WTC11 (cell line): ENCODE measurements at regions not wholly inside any gene's neighbourhood (a gene's known extent, or its start where the extent isn't known, plus 50 kb on each side); places are given as distances from the start of the nearest gene placed in this dataset.

Experiments used
- ATAC-seq: fragments of 200-7000 bp; cut with Tn5 transposase; 2 replicates; pipeline ENCODE4 v1.10.0; 2021; ENCODE audit warnings: mild to moderate bottlenecking, moderate library complexity
- CTCF ChIA-PET: fragments of 300-600 bp; sonication (Branson Sonifier 250); formaldehyde crosslinking; loops from one replicate; lab custom pipeline; 2021; ENCODE audit warnings: antibody characterized with exemption; lab: Charles Lee
- POLR2A ChIA-PET: fragments of 350-600 bp; sonication (Branson Sonifier 250); formaldehyde crosslinking; loops from one replicate; lab custom pipeline; 2021; ENCODE audit warnings: antibody characterized with exemption; lab: Charles Lee
- DNase-seq: peaks from one replicate; pipeline ENCODE4 v3.0.0; 2021; ENCODE audit warnings: low spot score
- H3K27ac Mint-ChIP-seq: 2 replicates; pipeline ENCODE4 v1.8.0; 2021; ENCODE audit warnings: mixed read lengths
- H3K27me3 Mint-ChIP-seq: 2 replicates; pipeline ENCODE4 v1.8.0; 2021; ENCODE audit warnings: low read depth, mild to moderate bottlenecking, moderate library complexity, mixed read lengths
- H3K36me3 Mint-ChIP-seq: 2 replicates; pipeline ENCODE4 v1.8.0; 2021; ENCODE audit warnings: mixed read lengths
- H3K4me1 Mint-ChIP-seq: 2 replicates; pipeline ENCODE4 v1.8.0; 2022; ENCODE audit warnings: mixed read lengths
- H3K4me3 Mint-ChIP-seq: 2 replicates; pipeline ENCODE4 v1.8.0; 2021; ENCODE audit warnings: mild to moderate bottlenecking, moderate library complexity, mixed read lengths
- H3K9me3 Mint-ChIP-seq: 2 replicates; pipeline ENCODE4 v1.8.0; 2021; ENCODE audit warnings: mixed read lengths
- ATF1 ChIP-seq: sonication (generic); formaldehyde crosslinking; IDR thresholded peaks from 2 replicates; pipeline ENCODE4 v1.8.1; 2023; ENCODE audit warnings: mild to moderate bottlenecking, moderate library complexity, missing genetic modification reagents
- ATF3 ChIP-seq: sonication (generic); formaldehyde crosslinking; conservative IDR thresholded peaks from 2 replicates; pipeline ENCODE4 v1.8.1; 2022; ENCODE audit warnings: mild to moderate bottlenecking, missing genetic modification reagents
- ELF4 ChIP-seq: sonication (generic); formaldehyde crosslinking; IDR thresholded peaks from 2 replicates; pipeline ENCODE4 v1.8.1; 2022; ENCODE audit warnings: low read depth, mild to moderate bottlenecking, moderate library complexity, missing genetic modification reagents
- FOXJ3 ChIP-seq: sonication (generic); formaldehyde crosslinking; IDR thresholded peaks from 2 replicates; pipeline ENCODE4 v1.9.0; 2021; ENCODE audit warnings: missing genetic modification reagents, mild to moderate bottlenecking, borderline replicate concordance
- JAZF1 ChIP-seq: fragments of 250-450 bp; sonication (Bioruptor Pico); IDR thresholded peaks from 2 replicates; pipeline ENCODE4 v1.9.0; 2021; ENCODE audit warnings: moderate library complexity, mild to moderate bottlenecking, inconsistent platforms
- KAT7 ChIP-seq: sonication (generic); formaldehyde crosslinking; IDR thresholded peaks from 2 replicates; pipeline ENCODE4 v1.8.1; 2023; ENCODE audit warnings: missing genetic modification reagents, mild to moderate bottlenecking, borderline replicate concordance
- MYBL2 ChIP-seq: sonication (generic); formaldehyde crosslinking; IDR thresholded peaks from 2 replicates; pipeline ENCODE4 v1.8.1; 2023; ENCODE audit warnings: mild to moderate bottlenecking, moderate library complexity, missing genetic modification reagents
- NFE2L1 ChIP-seq: sonication (generic); formaldehyde crosslinking; IDR thresholded peaks from 2 replicates; pipeline ENCODE4 v1.8.1; 2023; ENCODE audit warnings: missing genetic modification reagents
- RORB ChIP-seq: fragments of 250-450 bp; sonication (Bioruptor Pico); IDR thresholded peaks from 2 replicates; pipeline ENCODE4 v1.9.0; 2021; ENCODE audit warnings: mild to moderate bottlenecking
- ZNF138 ChIP-seq: sonication (generic); formaldehyde crosslinking; conservative IDR thresholded peaks from 2 replicates; pipeline ENCODE4 v1.8.1; 2022; ENCODE audit warnings: mild to moderate bottlenecking, moderate library complexity, missing genetic modification reagents
- ZNF263 ChIP-seq: sonication (generic); formaldehyde crosslinking; IDR thresholded peaks from 2 replicates; pipeline ENCODE4 v1.8.1; 2022; ENCODE audit warnings: low read depth, mild to moderate bottlenecking, moderate library complexity, missing genetic modification reagents
- ZNF281 ChIP-seq: sonication (generic); formaldehyde crosslinking; IDR thresholded peaks from 2 replicates; pipeline ENCODE4 v1.8.0; 2023; ENCODE audit warnings: mild to moderate bottlenecking, missing genetic modification reagents
- ZNF416 ChIP-seq: fragments of 250-450 bp; sonication (Bioruptor Pico); IDR thresholded peaks from 2 replicates; pipeline ENCODE4 v1.9.0; 2021; ENCODE audit warnings: mild to moderate bottlenecking, inconsistent platforms
- ZNF423 ChIP-seq: fragments of 250-450 bp; sonication (Bioruptor Pico); IDR thresholded peaks from 2 replicates; pipeline ENCODE4 v2.1.2; 2022; ENCODE audit warnings: mild to moderate bottlenecking, moderate library complexity
- ZNF671 ChIP-seq: fragments of 250-450 bp; sonication (Bioruptor Pico); IDR thresholded peaks from 2 replicates; pipeline ENCODE4 v1.8.0; 2021; ENCODE audit warnings: mild to moderate bottlenecking
- TF ChIP-seq, protein P1 (sequence below): sonication (generic); formaldehyde crosslinking; IDR thresholded peaks from 2 replicates; pipeline ENCODE4 v1.8.0; 2022; ENCODE audit warnings: missing genetic modification reagents
- TF ChIP-seq, protein P2 (sequence below): sonication (generic); formaldehyde crosslinking; IDR thresholded peaks from 2 replicates; pipeline ENCODE4 v1.8.1; 2023; ENCODE audit warnings: mild to moderate bottlenecking, missing genetic modification reagents, borderline replicate concordance
- TF ChIP-seq, protein P3 (sequence below): fragments of 250-450 bp; sonication (Bioruptor Pico); IDR thresholded peaks from 2 replicates; pipeline ENCODE4 v1.9.0; 2021; ENCODE audit warnings: moderate library complexity, mild to moderate bottlenecking, inconsistent platforms, borderline replicate concordance
- TF ChIP-seq, protein P4 (sequence below): sonication (generic); formaldehyde crosslinking; IDR thresholded peaks from 2 replicates; pipeline ENCODE4 v1.8.1; 2023; ENCODE audit warnings: mild to moderate bottlenecking, moderate library complexity, missing genetic modification reagents
- TF ChIP-seq, protein P5 (sequence below): fragments of 200-600 bp; IDR thresholded peaks from 2 replicates; pipeline ENCODE4 v1.8.0; 2022; ENCODE audit warnings: antibody characterized with exemption
- TF ChIP-seq, protein P6 (sequence below): fragments of 250-450 bp; sonication (Bioruptor Pico); IDR thresholded peaks from 2 replicates; pipeline ENCODE4 v2.1.2; 2022; ENCODE audit warnings: mild to moderate bottlenecking, moderate library complexity

GRCh38 chr3:74766405-74766804, 151.9 kb upstream of the CNTN3 start (continued):
- no peak for TF ChIP-seq ZNF281 (CRISPR knock-in tag)
- no peak for TF ChIP-seq MYBL2 (CRISPR knock-in tag)
- TF ChIP-seq ATF1 (CRISPR knock-in tag) = no peak
- TF ChIP-seq, protein P1, sequence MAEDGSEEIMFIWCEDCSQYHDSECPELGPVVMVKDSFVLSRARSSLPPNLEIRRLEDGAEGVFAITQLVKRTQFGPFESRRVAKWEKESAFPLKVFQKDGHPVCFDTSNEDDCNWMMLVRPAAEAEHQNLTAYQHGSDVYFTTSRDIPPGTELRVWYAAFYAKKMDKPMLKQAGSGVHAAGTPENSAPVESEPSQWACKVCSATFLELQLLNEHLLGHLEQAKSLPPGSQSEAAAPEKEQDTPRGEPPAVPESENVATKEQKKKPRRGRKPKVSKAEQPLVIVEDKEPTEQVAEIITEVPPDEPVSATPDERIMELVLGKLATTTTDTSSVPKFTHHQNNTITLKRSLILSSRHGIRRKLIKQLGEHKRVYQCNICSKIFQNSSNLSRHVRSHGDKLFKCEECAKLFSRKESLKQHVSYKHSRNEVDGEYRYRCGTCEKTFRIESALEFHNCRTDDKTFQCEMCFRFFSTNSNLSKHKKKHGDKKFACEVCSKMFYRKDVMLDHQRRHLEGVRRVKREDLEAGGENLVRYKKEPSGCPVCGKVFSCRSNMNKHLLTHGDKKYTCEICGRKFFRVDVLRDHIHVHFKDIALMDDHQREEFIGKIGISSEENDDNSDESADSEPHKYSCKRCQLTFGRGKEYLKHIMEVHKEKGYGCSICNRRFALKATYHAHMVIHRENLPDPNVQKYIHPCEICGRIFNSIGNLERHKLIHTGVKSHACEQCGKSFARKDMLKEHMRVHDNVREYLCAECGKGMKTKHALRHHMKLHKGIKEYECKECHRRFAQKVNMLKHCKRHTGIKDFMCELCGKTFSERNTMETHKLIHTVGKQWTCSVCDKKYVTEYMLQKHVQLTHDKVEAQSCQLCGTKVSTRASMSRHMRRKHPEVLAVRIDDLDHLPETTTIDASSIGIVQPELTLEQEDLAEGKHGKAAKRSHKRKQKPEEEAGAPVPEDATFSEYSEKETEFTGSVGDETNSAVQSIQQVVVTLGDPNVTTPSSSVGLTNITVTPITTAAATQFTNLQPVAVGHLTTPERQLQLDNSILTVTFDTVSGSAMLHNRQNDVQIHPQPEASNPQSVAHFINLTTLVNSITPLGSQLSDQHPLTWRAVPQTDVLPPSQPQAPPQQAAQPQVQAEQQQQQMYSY (CRISPR knock-in tag) = no peak
- TF ChIP-seq, protein P2, sequence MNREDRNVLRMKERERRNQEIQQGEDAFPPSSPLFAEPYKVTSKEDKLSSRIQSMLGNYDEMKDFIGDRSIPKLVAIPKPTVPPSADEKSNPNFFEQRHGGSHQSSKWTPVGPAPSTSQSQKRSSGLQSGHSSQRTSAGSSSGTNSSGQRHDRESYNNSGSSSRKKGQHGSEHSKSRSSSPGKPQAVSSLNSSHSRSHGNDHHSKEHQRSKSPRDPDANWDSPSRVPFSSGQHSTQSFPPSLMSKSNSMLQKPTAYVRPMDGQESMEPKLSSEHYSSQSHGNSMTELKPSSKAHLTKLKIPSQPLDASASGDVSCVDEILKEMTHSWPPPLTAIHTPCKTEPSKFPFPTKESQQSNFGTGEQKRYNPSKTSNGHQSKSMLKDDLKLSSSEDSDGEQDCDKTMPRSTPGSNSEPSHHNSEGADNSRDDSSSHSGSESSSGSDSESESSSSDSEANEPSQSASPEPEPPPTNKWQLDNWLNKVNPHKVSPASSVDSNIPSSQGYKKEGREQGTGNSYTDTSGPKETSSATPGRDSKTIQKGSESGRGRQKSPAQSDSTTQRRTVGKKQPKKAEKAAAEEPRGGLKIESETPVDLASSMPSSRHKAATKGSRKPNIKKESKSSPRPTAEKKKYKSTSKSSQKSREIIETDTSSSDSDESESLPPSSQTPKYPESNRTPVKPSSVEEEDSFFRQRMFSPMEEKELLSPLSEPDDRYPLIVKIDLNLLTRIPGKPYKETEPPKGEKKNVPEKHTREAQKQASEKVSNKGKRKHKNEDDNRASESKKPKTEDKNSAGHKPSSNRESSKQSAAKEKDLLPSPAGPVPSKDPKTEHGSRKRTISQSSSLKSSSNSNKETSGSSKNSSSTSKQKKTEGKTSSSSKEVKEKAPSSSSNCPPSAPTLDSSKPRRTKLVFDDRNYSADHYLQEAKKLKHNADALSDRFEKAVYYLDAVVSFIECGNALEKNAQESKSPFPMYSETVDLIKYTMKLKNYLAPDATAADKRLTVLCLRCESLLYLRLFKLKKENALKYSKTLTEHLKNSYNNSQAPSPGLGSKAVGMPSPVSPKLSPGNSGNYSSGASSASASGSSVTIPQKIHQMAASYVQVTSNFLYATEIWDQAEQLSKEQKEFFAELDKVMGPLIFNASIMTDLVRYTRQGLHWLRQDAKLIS (CRISPR knock-in tag) = no peak
- TF ChIP-seq KAT7 = no peak
- no peak for TF ChIP-seq ZNF138 (CRISPR knock-in tag)
- TF ChIP-seq ATF3 = no peak
- TF ChIP-seq NFE2L1 (CRISPR knock-in tag) = no peak

GRCh38 chr3:74763830-74764229, 149.4 kb upstream of the CNTN3 start:
- Mint-ChIP-seq H3K27ac (no peak overlapping the region), H3K9me3 (no peaks in the 10 kb centered on the region), H3K27me3 (no peaks in the 10 kb centered on the region), H3K4me1 (no peaks in the 10 kb centered on the region), H3K36me3 (no peaks in the 10 kb centered on the region), H3K4me3 (no peak overlapping the region)
- ATAC-seq (no peak), DNase-seq (no peak)
- CTCF ChIA-PET = no interaction called here
- POLR2A ChIA-PET = interaction anchor here (0.6 kb wide), 1 partner anchor 114 kb away, joined by 3 read pairs; no protein-coding TSS in a partner anchor
- TF ChIP-seq ZNF263 (CRISPR knock-in tag) = no peak
- no peak for TF ChIP-seq JAZF1
- TF ChIP-seq, protein P3, sequence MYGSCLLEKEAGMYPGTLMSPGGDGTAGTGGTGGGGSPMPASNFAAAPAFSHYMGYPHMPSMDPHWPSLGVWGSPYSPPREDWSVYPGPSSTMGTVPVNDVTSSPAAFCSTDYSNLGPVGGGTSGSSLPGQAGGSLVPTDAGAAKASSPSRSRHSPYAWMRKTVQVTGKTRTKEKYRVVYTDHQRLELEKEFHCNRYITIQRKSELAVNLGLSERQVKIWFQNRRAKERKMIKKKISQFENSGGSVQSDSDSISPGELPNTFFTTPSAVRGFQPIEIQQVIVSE (CRISPR knock-in tag) = no peak
- no peak for TF ChIP-seq ZNF423 (CRISPR knock-in tag)
- TF ChIP-seq FOXJ3 (CRISPR knock-in tag) = no peak
- no peak for TF ChIP-seq ZNF416 (CRISPR knock-in tag)
- TF ChIP-seq RORB (CRISPR knock-in tag) = no peak
- TF ChIP-seq ZNF671 (CRISPR knock-in tag) = no peak
- TF ChIP-seq, protein P4, sequence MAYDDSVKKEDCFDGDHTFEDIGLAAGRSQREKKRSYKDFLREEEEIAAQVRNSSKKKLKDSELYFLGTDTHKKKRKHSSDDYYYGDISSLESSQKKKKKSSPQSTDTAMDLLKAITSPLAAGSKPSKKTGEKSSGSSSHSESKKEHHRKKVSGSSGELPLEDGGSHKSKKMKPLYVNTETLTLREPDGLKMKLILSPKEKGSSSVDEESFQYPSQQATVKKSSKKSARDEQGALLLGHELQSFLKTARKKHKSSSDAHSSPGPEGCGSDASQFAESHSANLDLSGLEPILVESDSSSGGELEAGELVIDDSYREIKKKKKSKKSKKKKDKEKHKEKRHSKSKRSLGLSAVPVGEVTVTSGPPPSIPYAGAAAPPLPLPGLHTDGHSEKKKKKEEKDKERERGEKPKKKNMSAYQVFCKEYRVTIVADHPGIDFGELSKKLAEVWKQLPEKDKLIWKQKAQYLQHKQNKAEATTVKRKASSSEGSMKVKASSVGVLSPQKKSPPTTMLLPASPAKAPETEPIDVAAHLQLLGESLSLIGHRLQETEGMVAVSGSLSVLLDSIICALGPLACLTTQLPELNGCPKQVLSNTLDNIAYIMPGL (CRISPR knock-in tag) = no peak
- no peak for TF ChIP-seq ZNF138 (CRISPR knock-in tag)
- TF ChIP-seq, protein P5, sequence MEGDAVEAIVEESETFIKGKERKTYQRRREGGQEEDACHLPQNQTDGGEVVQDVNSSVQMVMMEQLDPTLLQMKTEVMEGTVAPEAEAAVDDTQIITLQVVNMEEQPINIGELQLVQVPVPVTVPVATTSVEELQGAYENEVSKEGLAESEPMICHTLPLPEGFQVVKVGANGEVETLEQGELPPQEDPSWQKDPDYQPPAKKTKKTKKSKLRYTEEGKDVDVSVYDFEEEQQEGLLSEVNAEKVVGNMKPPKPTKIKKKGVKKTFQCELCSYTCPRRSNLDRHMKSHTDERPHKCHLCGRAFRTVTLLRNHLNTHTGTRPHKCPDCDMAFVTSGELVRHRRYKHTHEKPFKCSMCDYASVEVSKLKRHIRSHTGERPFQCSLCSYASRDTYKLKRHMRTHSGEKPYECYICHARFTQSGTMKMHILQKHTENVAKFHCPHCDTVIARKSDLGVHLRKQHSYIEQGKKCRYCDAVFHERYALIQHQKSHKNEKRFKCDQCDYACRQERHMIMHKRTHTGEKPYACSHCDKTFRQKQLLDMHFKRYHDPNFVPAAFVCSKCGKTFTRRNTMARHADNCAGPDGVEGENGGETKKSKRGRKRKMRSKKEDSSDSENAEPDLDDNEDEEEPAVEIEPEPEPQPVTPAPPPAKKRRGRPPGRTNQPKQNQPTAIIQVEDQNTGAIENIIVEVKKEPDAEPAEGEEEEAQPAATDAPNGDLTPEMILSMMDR = no peak
- TF ChIP-seq ELF4 = no peak
- TF ChIP-seq, protein P6, sequence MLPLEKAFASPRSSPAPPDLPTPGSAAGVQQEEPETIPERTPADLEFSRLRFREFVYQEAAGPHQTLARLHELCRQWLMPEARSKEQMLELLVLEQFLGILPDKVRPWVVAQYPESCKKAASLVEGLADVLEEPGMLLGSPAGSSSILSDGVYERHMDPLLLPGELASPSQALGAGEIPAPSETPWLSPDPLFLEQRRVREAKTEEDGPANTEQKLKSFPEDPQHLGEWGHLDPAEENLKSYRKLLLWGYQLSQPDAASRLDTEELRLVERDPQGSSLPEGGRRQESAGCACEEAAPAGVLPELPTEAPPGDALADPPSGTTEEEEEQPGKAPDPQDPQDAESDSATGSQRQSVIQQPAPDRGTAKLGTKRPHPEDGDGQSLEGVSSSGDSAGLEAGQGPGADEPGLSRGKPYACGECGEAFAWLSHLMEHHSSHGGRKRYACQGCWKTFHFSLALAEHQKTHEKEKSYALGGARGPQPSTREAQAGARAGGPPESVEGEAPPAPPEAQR (CRISPR knock-in tag) = no peak
